ENCODE measurements at regions not wholly inside any gene's neighbourhood (a gene's known extent, or its start where the extent isn't known, plus 50 kb on each side); places are given as distances from the start of the nearest gene placed in this dataset.

- no peak for DNase-seq (ENCODE audit: low spot score)
- Histone ChIP-seq H3K4me3 (no peak overlapping the region), H3K27ac (peak overlapping the region in 1 of 2 donors; percentile 45)
- TF ChIP-seq CTCF (IDR thresholded peaks at IDR 0.05), result no peak
Measured at GRCh38 chr6:11653028-11653583, 115.6 kb downstream of the TMEM170B start.

DNA sequence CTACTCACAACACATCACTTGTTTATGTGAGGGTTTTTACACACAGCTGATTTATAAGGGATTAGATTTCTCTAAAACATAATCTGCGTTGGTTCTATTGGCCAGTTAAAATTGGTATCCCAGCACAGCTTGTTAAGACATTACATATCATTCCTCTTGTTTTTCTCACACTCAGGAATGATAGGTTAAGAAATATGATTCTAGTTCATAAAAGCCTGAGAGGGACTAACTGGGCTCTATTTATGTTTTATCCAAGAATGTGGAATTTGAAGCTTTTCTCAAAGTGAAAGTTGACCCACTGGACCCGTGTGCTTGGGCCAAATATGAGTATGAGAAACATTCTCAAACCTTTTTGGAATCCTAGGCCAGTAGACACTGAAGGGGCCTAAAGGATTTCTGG lies 117.3 kb downstream of the TMEM170B start:
- peak overlapping the region in 1 of 2 donors; percentile 44 for H3K27ac ChIP-seq
- no peak for DNase-seq (ENCODE audit: low spot score)
- H3K4me3 ChIP-seq, result no peak overlapping the region
- TF ChIP-seq CTCF (IDR thresholded peaks at IDR 0.05), result no peak

- no peak overlapping the region for H3K27ac ChIP-seq
Measured at GRCh38 chr6:11656491-11656890, 118.9 kb downstream of the TMEM170B start.

GRCh38 chr6:11659757-11660156 lies 118.8 kb downstream of the ADTRP start:
- H3K27ac ChIP-seq, result no peak overlapping the region
- H3K4me3 ChIP-seq, result no peak overlapping the region
- DNase-seq (ENCODE audit: low spot score), result no peak
- TF ChIP-seq CTCF (IDR thresholded peaks at IDR 0.05), result no peak

More at GRCh38 chr6:11656491-11656890, 118.9 kb downstream of the TMEM170B start:
- H3K4me3 ChIP-seq, result no peak overlapping the region
- TF ChIP-seq CTCF (IDR thresholded peaks at IDR 0.05), result no peak
- no peak for DNase-seq (ENCODE audit: low spot score)

GRCh38 chr6:11662323-11662722 lies 116.3 kb downstream of the ADTRP start:
- Histone ChIP-seq H3K4me3 (no peak overlapping the region), H3K27ac (no peak overlapping the region)
- no peak for TF ChIP-seq CTCF (IDR thresholded peaks at IDR 0.05)
- DNase-seq (ENCODE audit: low spot score), result no peak

DNA sequence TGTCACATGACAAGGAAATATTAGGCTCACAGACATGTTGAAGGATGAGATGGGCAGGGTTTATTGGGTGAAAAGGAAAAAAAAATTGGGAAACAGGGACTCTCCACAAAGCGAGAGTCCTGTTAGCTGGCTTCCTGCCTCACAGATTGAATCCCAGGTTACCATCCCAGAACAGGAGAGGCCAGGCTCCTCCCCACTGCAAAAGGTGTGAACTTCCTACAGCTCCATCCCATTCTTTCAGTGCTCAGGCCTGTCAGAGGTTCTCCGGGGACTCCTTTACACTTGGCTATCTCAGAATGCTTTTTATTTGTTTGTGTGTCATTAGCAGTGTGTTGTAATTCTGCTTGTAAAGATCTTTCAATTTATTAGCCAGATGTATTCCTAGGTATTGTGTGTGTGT lies 115.1 kb downstream of the ADTRP start:
- H3K27ac ChIP-seq, result no peak overlapping the region
- TF ChIP-seq CTCF (IDR thresholded peaks at IDR 0.05), result no peak
- no peak overlapping the region for H3K4me3 ChIP-seq
- no peak for DNase-seq (ENCODE audit: low spot score)
